GM06990 (cell line): ENCODE measurements at regions not wholly inside any gene's neighbourhood (a gene's known extent, or its start where the extent isn't known, plus 50 kb on each side); places are given as distances from the start of the nearest gene placed in this dataset.
"Not testable (repeated sequence)": the region's sequence is repeated elsewhere in the genome, so short reads cannot be mapped to it uniquely, and the experiment has no call there.

Experiments used
- DNase-seq: peaks from one replicate; pipeline ENCODE4 v3.0.0-alpha.2; 2011; ENCODE audit not compliant: insufficient read length; ENCODE audit errors: extremely low read depth
- H3K27me3 ChIP-seq: replicated peaks from 2 replicates; pipeline ENCODE4 v1.6.0; 2011; ENCODE audit warnings: low read length; ENCODE audit not compliant: control insufficient read depth, insufficient read depth
- H3K36me3 ChIP-seq: 2 replicates; pipeline ENCODE4 v1.5.1; 2011; ENCODE audit warnings: low read length; ENCODE audit not compliant: control insufficient read depth, insufficient read depth
- H3K4me3 ChIP-seq: replicated peaks from 2 replicates; pipeline ENCODE4 v1.5.1; 2011; ENCODE audit warnings: low read depth, mild to moderate bottlenecking, control low read depth, low read length
- CTCF ChIP-seq: IDR thresholded peaks from 2 replicates; pipeline ENCODE4 v1.5.1; 2011; ENCODE audit warnings: low read length, control low read depth, mild to moderate bottlenecking, inconsistent platforms; ENCODE audit not compliant: insufficient read depth, poor library complexity, severe bottlenecking

GRCh38 chrX:92213786-92214185 lies 434.6 kb downstream of the PCDH11X start:
- no peak overlapping the region for H3K4me3 ChIP-seq
- no peak for DNase-seq
- H3K27me3 ChIP-seq = no peaks in the 10 kb centered on the region
- no peak for TF ChIP-seq CTCF
- H3K36me3 ChIP-seq = no peaks in the 10 kb centered on the region

GRCh38 chrX:92215011-92215410 lies 435.8 kb downstream of the PCDH11X start:
- not testable (repeated sequence) for H3K4me3 ChIP-seq, DNase-seq, H3K27me3 ChIP-seq, H3K36me3 ChIP-seq

- no peak for TF ChIP-seq CTCF
- DNase-seq = no peak
- Histone ChIP-seq H3K4me3 (no peak overlapping the region), H3K27me3 (no peaks in the 10 kb centered on the region), H3K36me3 (no peaks in the 10 kb centered on the region)
Measured at GRCh38 chrX:92224406-92224805, 445.2 kb downstream of the PCDH11X start.

GRCh38 chrX:92230628-92231027 lies 451.5 kb downstream of the PCDH11X start:
- Histone ChIP-seq H3K27me3 (no peaks in the 10 kb centered on the region), H3K4me3 (no peak overlapping the region), H3K36me3 (no peaks in the 10 kb centered on the region)
- no peak for DNase-seq
- no peak for TF ChIP-seq CTCF

GRCh38 chrX:92231391-92231790 lies 452.2 kb downstream of the PCDH11X start:
- no peak for DNase-seq
- Histone ChIP-seq H3K4me3 (no peak overlapping the region), H3K36me3 (no peaks in the 10 kb centered on the region), H3K27me3 (no peaks in the 10 kb centered on the region)
- no peak for TF ChIP-seq CTCF

GRCh38 chrX:92232182-92232581 lies 453.0 kb downstream of the PCDH11X start:
- peak; percentile 39 for TF ChIP-seq CTCF
- Histone ChIP-seq H3K4me3 (no peak overlapping the region), H3K36me3 (no peaks in the 10 kb centered on the region), H3K27me3 (no peaks in the 10 kb centered on the region)
- no peak for DNase-seq

- Histone ChIP-seq H3K4me3 (no peak overlapping the region), H3K27me3 (no peaks in the 10 kb centered on the region), H3K36me3 (no peaks in the 10 kb centered on the region)
- DNase-seq = no peak
- TF ChIP-seq CTCF = no peak
Measured at GRCh38 chrX:92241249-92241648, 462.1 kb downstream of the PCDH11X start.
